Mucosa of descending colon (tissue), 3 donors: ENCODE measurements at regions not wholly inside any gene's neighbourhood (a gene's known extent, or its start where the extent isn't known, plus 50 kb on each side); places are given as distances from the start of the nearest gene placed in this dataset.

Source experiments
- ATAC-seq: fragments of 200-7000 bp; cut with Tn5 transposase; one replicate; pipeline ENCODE4 v1.9.1; 2020; ENCODE audit warnings: mild to moderate bottlenecking, moderate library complexity
- DNase-seq, 3 donors: peaks; one replicate each; pipeline ENCODE4 v3.0.0-alpha.2; 2020
- H3K36me3 ChIP-seq: fragments of 200-600 bp; one replicate; pipeline ENCODE4 v1.8.0; 2021; ENCODE audit warnings: low read depth, mild to moderate bottlenecking
- H3K4me1 ChIP-seq: fragments of 200-600 bp; one replicate; pipeline ENCODE4 v1.8.0; 2021; ENCODE audit warnings: low read depth, mild to moderate bottlenecking
- H3K4me3 ChIP-seq: fragments of 200-600 bp; one replicate; pipeline ENCODE4 v1.8.0; 2021; ENCODE audit warnings: mild to moderate bottlenecking
- H3K9me3 ChIP-seq: fragments of 200-600 bp; one replicate; pipeline ENCODE4 v1.8.0; 2021; ENCODE audit warnings: mild to moderate bottlenecking
- intact Hi-C, 2 donors: fragments of 100-400 bp; cut with DNase I in 1 of 2; cut with micrococcal nuclease in 1 of 2; formaldehyde crosslinking; loops; one replicate each; pipeline versions ENCODE4 v1.11.0 to v1.11.1; 2022; cut with DNase I, micrococcal nuclease
- TF ChIP-seq, protein P1 (sequence below): fragments of 200-600 bp; IDR thresholded peaks from one replicate; pipeline ENCODE4 v1.8.0; 2022; ENCODE audit warnings: antibody characterized with exemption, mild to moderate bottlenecking
- donor health status: DM: no; HTN: no; CAD: no; lungs with moderate emphysema.
- donor health status: DM: no; HTN: no; CAD: no.
- donor health status: DM: no; HTN: yes; CAD: no.

DNA sequence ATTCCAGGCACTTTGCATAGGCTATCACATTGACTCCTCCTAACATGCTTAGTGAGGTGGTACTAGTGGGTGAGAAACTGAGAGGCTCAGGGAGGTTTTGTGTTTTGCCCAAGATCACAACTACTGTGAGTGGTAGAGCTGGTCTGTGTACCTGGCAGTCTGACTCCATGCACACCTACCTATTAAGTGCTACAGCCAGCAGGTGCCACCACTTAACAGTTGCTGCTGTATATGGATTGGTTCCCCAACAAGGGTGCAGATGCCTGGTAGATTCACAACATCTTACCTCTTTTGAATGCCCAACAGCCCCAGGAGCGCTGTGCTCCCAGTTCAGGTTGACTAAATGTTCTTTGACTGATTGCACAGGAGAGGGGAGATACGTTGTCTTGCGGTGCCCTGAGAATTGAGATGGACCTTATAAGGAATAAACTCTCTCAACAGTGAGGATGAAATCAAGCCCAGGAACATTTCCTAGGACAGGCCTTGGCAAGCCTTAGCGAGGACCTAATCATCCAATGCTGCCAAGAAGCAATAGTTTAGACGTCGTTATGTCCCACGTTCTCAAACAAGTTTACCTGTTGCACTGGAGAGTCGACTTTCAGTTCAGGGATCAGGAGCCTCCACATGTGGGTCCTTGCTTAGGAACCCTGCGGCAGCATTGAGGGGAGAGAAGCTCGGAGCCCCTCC lies 78.9 kb upstream of the F3 start:
- peaks cover 29% of the 10 kb centered on the region for H3K4me1 ChIP-seq
- DNase-seq (no peak), ATAC-seq (peak; percentile 28)
- H3K4me3 ChIP-seq, result no peak overlapping the region
- intact Hi-C loops, result no loop called here
- no peaks in the 10 kb centered on the region for H3K36me3 ChIP-seq
- TF ChIP-seq, protein P1, sequence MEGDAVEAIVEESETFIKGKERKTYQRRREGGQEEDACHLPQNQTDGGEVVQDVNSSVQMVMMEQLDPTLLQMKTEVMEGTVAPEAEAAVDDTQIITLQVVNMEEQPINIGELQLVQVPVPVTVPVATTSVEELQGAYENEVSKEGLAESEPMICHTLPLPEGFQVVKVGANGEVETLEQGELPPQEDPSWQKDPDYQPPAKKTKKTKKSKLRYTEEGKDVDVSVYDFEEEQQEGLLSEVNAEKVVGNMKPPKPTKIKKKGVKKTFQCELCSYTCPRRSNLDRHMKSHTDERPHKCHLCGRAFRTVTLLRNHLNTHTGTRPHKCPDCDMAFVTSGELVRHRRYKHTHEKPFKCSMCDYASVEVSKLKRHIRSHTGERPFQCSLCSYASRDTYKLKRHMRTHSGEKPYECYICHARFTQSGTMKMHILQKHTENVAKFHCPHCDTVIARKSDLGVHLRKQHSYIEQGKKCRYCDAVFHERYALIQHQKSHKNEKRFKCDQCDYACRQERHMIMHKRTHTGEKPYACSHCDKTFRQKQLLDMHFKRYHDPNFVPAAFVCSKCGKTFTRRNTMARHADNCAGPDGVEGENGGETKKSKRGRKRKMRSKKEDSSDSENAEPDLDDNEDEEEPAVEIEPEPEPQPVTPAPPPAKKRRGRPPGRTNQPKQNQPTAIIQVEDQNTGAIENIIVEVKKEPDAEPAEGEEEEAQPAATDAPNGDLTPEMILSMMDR, result no peak
- no peaks in the 10 kb centered on the region for H3K9me3 ChIP-seq

DNA sequence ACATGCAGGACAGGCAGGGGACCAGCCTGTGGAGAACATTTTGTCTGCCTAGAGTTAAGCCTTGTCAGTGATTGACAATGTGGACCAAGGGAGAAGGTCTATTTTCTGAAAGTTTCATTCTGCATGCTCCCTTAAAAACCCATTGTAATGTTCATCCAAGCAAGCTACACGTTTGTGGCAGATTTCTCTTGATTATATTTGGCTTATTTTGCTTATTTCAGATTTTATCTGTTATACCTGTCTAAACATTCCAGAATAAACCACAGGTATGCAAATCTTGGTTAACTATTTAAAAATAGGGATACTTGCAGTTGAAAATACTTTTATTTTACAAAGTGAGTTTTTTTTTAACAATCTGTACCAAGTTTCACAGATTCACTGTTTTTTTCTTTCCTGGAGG lies 78.2 kb upstream of the F3 start:
- no peak for DNase-seq
- Histone ChIP-seq H3K4me1 (peaks cover 29% of the 10 kb centered on the region), H3K36me3 (no peaks in the 10 kb centered on the region), H3K9me3 (no peaks in the 10 kb centered on the region), H3K4me3 (no peak overlapping the region)
- ATAC-seq, result no peak
- intact Hi-C loops, result no loop called here
- TF ChIP-seq, protein P1, result no peak

DNA sequence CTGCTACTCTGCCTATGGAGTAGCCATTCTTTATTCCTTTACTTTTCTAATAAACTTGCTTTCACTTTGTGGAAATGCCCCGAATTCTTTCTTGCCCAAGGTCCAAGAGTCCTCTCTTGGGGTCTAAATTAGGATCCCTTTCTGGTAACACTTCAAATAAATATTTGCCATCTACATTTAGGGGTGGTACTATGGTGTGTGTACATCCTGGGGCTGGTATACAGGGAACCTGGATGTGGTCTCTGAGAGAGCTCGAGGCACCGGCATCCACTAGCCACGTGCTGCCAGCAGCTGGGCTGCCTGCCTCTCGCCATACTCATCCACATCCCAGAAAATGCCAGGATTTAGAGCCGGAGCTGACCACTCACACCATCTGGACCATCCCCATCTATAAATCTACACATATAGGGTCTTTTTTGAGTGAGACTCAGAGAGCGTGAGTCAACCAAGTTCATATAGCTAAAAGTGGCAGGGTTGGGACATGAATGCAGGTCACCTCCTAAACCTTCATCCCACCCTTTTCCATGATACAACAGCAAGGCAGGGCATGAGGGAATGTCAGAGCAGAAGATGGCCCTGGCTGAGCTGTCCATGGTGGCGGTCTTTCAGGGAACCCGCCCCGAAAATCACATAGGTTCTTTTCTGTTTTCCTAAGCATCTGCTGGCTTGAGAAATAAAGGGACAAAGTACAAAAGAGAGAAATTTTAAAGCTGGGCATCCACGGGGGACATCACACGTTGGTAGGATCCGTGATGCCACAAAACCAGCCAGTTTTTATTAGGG lies 76.6 kb upstream of the F3 start:
- TF ChIP-seq, protein P1, result no peak
- H3K9me3 ChIP-seq, result no peaks in the 10 kb centered on the region
- H3K36me3 ChIP-seq, result no peaks in the 10 kb centered on the region
- DNase-seq, result no peak
- peaks cover 38% of the 10 kb centered on the region for H3K4me1 ChIP-seq
- ATAC-seq, result no peak
- H3K4me3 ChIP-seq, result no peak overlapping the region
- intact Hi-C loops, result no loop called here

DNA sequence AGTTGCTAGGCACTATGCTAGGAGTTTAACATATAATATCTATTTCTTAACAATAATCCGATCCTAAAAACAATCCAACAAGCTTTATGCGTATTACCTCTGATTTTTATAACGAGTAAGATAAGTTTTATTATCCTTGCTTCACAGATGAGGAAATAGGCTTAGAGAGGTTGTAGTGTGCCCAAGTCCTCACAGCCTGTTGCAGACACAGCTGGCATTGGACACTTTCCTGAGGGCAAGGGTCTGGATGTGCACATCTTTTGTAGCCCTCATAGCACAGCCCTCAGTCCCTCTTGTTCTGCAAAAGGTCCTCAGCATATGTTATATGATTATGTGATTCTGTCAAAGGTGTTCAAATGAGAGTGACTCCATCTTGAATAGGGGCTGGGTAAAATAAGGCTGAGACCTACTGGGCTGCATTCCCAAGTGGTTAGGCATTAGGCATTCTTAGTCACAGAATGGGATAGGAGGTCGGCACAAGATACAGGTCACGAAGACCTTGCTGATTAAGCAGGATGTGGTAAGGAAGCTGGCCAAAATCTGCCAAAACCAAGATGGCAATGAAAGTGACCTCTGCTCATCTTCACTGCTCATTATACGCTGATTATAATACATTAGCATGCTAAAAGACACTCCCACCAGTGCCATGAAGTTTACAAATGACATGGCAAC lies 75.7 kb upstream of the F3 start:
- Histone ChIP-seq H3K4me1 (peaks cover 43% of the 10 kb centered on the region), H3K9me3 (no peaks in the 10 kb centered on the region), H3K4me3 (no peak overlapping the region), H3K36me3 (no peaks in the 10 kb centered on the region)
- TF ChIP-seq, protein P1, result no peak
- DNase-seq, result no peak
- peak; percentile 60 for ATAC-seq
- intact Hi-C loops, result no loop called here

DNA sequence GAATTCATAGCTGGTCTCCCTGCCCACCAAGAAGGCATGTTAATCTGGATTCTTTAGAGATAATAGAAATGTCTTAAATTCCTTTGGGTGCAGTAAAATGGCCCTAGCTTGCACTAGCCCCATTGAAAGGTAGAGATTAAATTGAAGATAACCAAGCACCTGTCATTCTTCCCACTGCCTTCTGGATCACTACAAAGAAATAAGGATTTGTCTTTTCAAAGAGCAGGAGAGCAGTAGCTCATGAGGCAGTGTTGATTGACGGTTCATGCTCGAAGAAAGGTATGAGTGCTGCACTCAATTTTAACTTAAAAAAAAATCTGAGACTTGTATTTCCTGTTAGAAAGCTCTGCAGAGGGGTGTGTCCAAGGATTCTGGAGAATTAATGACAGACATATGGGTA lies 74.9 kb upstream of the F3 start:
- intact Hi-C loops, result no loop called here
- TF ChIP-seq, protein P1, result no peak
- no peak for DNase-seq
- Histone ChIP-seq H3K4me3 (no peak overlapping the region), H3K36me3 (no peaks in the 10 kb centered on the region), H3K9me3 (no peaks in the 10 kb centered on the region), H3K4me1 (peaks cover 43% of the 10 kb centered on the region)
- ATAC-seq, result peak; percentile 14
